H9 (cell line): ENCODE measurements at regions not wholly inside any gene's neighbourhood (a gene's known extent, or its start where the extent isn't known, plus 50 kb on each side); places are given as distances from the start of the nearest gene placed in this dataset.

Experiments used
- DNase-seq: peaks from one replicate; pipeline ENCODE4 v3.0.0-alpha.2; 2017
- H2AFZ ChIP-seq: one replicate; pipeline ENCODE4 v1.6.1; 2013; ENCODE audit warnings: mild to moderate bottlenecking, low read length, control low read depth, moderate library complexity
- H2AK5ac ChIP-seq: 2 replicates; pipeline ENCODE4 v1.6.1; 2013; ENCODE audit warnings: low read length, control low read depth, mixed read lengths; ENCODE audit not compliant: insufficient read length
- H2BK120ac ChIP-seq: one replicate; pipeline ENCODE4 v1.6.1; 2013; ENCODE audit warnings: low read depth, mild to moderate bottlenecking, low read length, control low read depth, inconsistent platforms; ENCODE audit not compliant: poor library complexity, severe bottlenecking
- H2BK12ac ChIP-seq: 2 replicates; pipeline ENCODE4 v1.6.1; 2013; ENCODE audit warnings: low read length, control low read depth, mixed read lengths, low read depth; ENCODE audit not compliant: insufficient read length
- H2BK15ac ChIP-seq: 2 replicates; pipeline ENCODE4 v1.6.1; 2013; ENCODE audit warnings: low read depth, low read length, control low read depth
- H2BK20ac ChIP-seq: one replicate; pipeline ENCODE4 v1.6.1; 2013; ENCODE audit warnings: low read depth, mild to moderate bottlenecking, low read length, control low read depth, inconsistent platforms; ENCODE audit not compliant: poor library complexity, severe bottlenecking
- H2BK5ac ChIP-seq: 2 replicates; pipeline ENCODE4 v1.6.1; 2013; ENCODE audit warnings: low read length, control low read depth, mixed read lengths; ENCODE audit not compliant: insufficient read length
- H3K14ac ChIP-seq: 2 replicates; pipeline ENCODE4 v1.6.1; 2013; ENCODE audit warnings: low read length, control low read depth; ENCODE audit not compliant: insufficient read depth
- H3K18ac ChIP-seq: 2 replicates; pipeline ENCODE4 v1.6.1; 2013; ENCODE audit warnings: low read depth, mild to moderate bottlenecking, mixed read lengths, low read length, control low read depth; ENCODE audit not compliant: insufficient read length
- H3K23ac ChIP-seq: 2 replicates; pipeline ENCODE4 v1.6.1; 2013; ENCODE audit warnings: low read length, control low read depth, mixed read lengths, low read depth; ENCODE audit not compliant: insufficient read length
- H3K23me2 ChIP-seq: 2 replicates; pipeline ENCODE4 v1.6.1; 2013; ENCODE audit warnings: low read depth, mild to moderate bottlenecking, mixed read lengths, low read length, control low read depth; ENCODE audit not compliant: insufficient read length, poor library complexity, severe bottlenecking
- H3K27ac ChIP-seq: 2 replicates; pipeline ENCODE4 v1.5.1; 2013; ENCODE audit warnings: low read length, control low read depth, mixed read lengths, low read depth; ENCODE audit not compliant: insufficient read length
- H3K27me3 ChIP-seq: 2 replicates; pipeline ENCODE4 v1.6.1; 2013; ENCODE audit warnings: low read length, control low read depth, inconsistent platforms; ENCODE audit not compliant: insufficient read depth
- H3K4ac ChIP-seq: 2 replicates; pipeline ENCODE4 v1.6.1; 2013; ENCODE audit warnings: low read depth, mild to moderate bottlenecking, control low read depth, inconsistent platforms, low read length, moderate library complexity
- H3K4me1 ChIP-seq: 2 replicates; pipeline ENCODE4 v1.6.1; 2013; ENCODE audit warnings: low read length, control low read depth, inconsistent platforms; ENCODE audit not compliant: insufficient read depth
- H3K4me2 ChIP-seq: 2 replicates; pipeline ENCODE4 v1.6.1; 2013; ENCODE audit warnings: low read length, control low read depth, mixed read lengths; ENCODE audit not compliant: insufficient read length, insufficient read depth
- H3K56ac ChIP-seq: 2 replicates; pipeline ENCODE4 v1.6.1; 2013; ENCODE audit warnings: low read depth, mild to moderate bottlenecking, mixed read lengths, low read length, control low read depth; ENCODE audit not compliant: insufficient read length
- H3K79me1 ChIP-seq: 2 replicates; pipeline ENCODE4 v1.6.1; 2013; ENCODE audit warnings: low read depth, mild to moderate bottlenecking, moderate library complexity, low read length, control low read depth, inconsistent platforms; ENCODE audit not compliant: insufficient read depth, poor library complexity, severe bottlenecking
- H3K79me2 ChIP-seq: 2 replicates; pipeline ENCODE4 v1.6.1; 2013; ENCODE audit warnings: low read length, control low read depth, inconsistent platforms; ENCODE audit not compliant: insufficient read depth
- H3K9ac ChIP-seq: 2 replicates; pipeline ENCODE4 v1.6.1; 2013; ENCODE audit warnings: low read length, control low read depth, mixed read lengths; ENCODE audit not compliant: insufficient read length; ENCODE audit errors: extremely low read depth
- H3K9me3 ChIP-seq: one replicate; pipeline ENCODE4 v1.6.1; 2013; ENCODE audit warnings: low read depth, low read length, inconsistent platforms; ENCODE audit not compliant: control insufficient read depth
- H3T11ph ChIP-seq: one replicate; pipeline ENCODE4 v1.6.1; 2013; ENCODE audit warnings: mild to moderate bottlenecking, low read length, control low read depth, inconsistent platforms
- H4K20me1 ChIP-seq: one replicate; pipeline ENCODE4 v1.6.1; 2013; ENCODE audit not compliant: control insufficient read depth, insufficient read length, insufficient read depth
- H4K5ac ChIP-seq: 2 replicates; pipeline ENCODE4 v1.6.1; 2013; ENCODE audit warnings: low read depth, mild to moderate bottlenecking, mixed read lengths, low read length, control low read depth; ENCODE audit not compliant: insufficient read length
- H4K8ac ChIP-seq: replicated peaks from 2 replicates; pipeline ENCODE4 v1.6.1; 2013; ENCODE audit warnings: low read length, control low read depth, mixed read lengths, low read depth; ENCODE audit not compliant: insufficient read length
- H4K91ac ChIP-seq: 2 replicates; pipeline ENCODE4 v1.6.1; 2013; ENCODE audit warnings: low read depth, mild to moderate bottlenecking, moderate library complexity, mixed read lengths, low read length, control low read depth; ENCODE audit not compliant: insufficient read length
- H3K27ac Mint-ChIP-seq, 3 experiments: 2 replicates in 2 of 3; 3 replicates in 1 of 3; pipeline ENCODE4 v1.8.0; 2020 to 2021; ENCODE audit warnings: mixed read lengths in 3 of 3, mild to moderate bottlenecking in 1 of 3, moderate library complexity in 1 of 3
- H3K27me3 Mint-ChIP-seq: 2 replicates; pipeline ENCODE4 v1.8.0; 2021; ENCODE audit warnings: low read depth, mild to moderate bottlenecking, moderate library complexity, mixed read lengths
- H3K36me3 Mint-ChIP-seq, 3 experiments: 2 replicates in 2 of 3; 3 replicates in 1 of 3; pipeline ENCODE4 v1.8.0; 2020 to 2021; ENCODE audit warnings: low read depth in 3 of 3, mixed read lengths in 3 of 3; ENCODE audit not compliant: insufficient read depth in 1 of 3
- H3K4me1 Mint-ChIP-seq, 2 experiments: 2 replicates each; pipeline ENCODE4 v1.8.0; 2020; ENCODE audit warnings: mixed read lengths in 2 of 2
- H3K4me3 Mint-ChIP-seq, 2 experiments: 2 replicates in 1 of 2; 3 replicates in 1 of 2; pipeline ENCODE4 v1.8.0; 2020 to 2021; ENCODE audit warnings: mild to moderate bottlenecking in 2 of 2, mixed read lengths in 2 of 2, moderate library complexity in 1 of 2
- H3K9me3 Mint-ChIP-seq, 2 experiments: 2 replicates in 1 of 2; 3 replicates in 1 of 2; pipeline ENCODE4 v1.8.0; 2020; ENCODE audit warnings: mild to moderate bottlenecking in 2 of 2, mixed read lengths in 2 of 2, moderate library complexity in 1 of 2
- WGBS: extraction: QIAGEN DNeasy Blood & Tissue Kit; methylation state at CpG from one replicate; pipeline ENCODE4 v1.1.7; 2013; ENCODE audit warnings: missing lambda C conversion rate, low lambda C conversion rate, mixed read lengths; ENCODE audit not compliant: insufficient read length; ENCODE audit errors: extremely low coverage; 5-methylcytosine and 5-hydroxymethylcytosine counted together
- TF ChIP-seq, protein P1 (sequence below): fragments of 200-600 bp; sonication (generic); conservative IDR thresholded peaks from 3 replicates; pipeline ENCODE4 v1.8.0; 2021; ENCODE audit warnings: antibody characterized with exemption, mild to moderate bottlenecking

DNA sequence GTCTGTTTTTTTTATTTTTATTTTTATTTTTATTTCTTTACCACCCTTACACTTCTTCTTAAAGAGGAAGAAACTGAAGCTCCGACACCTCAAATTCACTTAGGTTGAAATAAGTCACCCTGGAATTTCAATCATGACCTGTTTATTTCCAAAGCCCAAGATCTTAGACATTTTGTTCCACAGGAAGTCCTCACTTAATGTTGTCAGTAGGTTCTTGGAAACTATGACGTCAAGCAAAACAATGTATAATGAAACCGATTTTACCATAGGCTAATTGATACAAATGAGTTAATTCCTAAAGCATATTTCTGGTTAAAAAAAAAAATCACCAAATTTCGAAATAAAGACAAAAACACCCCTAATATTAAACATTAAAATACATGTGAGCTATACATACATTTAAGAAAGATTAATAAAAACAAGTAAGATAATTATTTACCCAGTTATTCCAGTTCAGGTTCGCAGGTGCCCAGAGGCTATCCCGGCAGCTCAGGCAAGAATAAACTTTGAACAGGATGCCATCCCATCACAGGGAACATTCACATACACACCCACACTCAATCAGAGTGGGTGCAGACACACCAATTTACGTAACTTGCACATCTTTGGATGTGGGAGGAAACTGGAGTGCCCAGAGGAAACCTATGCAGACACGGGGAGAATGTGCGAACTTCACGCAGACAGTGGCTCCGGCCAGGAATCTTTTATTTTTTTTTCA lies 391.0 kb downstream of the RAP2B start:
- Histone ChIP-seq H3K79me2 (no peaks in the 10 kb centered on the region), H2AK5ac (no peak overlapping the region), H3K9me3 (no peaks in the 10 kb centered on the region), H2BK15ac (no peak overlapping the region), H3K18ac (no peak overlapping the region), H2AFZ (no peak overlapping the region), H3K4ac (no peak overlapping the region), H3K56ac (no peak overlapping the region), H4K8ac (no peak overlapping the region), H3K9ac (no peak overlapping the region), H3K4me2 (no peak overlapping the region), H2BK5ac (no peak overlapping the region), H3K4me1 (no peaks in the 10 kb centered on the region), H3K14ac (no peak overlapping the region), H3K79me1 (no peaks in the 10 kb centered on the region), H3K23me2 (no peaks in the 10 kb centered on the region), H2BK20ac (no peak overlapping the region), H3T11ph (no peak overlapping the region), H2BK120ac (no peak overlapping the region), H4K91ac (no peak overlapping the region), H4K5ac (no peak overlapping the region), H3K27me3 (no peaks in the 10 kb centered on the region), H3K27ac (no peak overlapping the region), H4K20me1 (no peaks in the 10 kb centered on the region), H2BK12ac (no peak overlapping the region), H3K23ac (no peak overlapping the region)
- peaks cover 4% of the 10 kb centered on the region in 2 experiments; a peak in 2 of 5 replicates for H3K9me3 Mint-ChIP-seq
- TF ChIP-seq, protein P1, sequence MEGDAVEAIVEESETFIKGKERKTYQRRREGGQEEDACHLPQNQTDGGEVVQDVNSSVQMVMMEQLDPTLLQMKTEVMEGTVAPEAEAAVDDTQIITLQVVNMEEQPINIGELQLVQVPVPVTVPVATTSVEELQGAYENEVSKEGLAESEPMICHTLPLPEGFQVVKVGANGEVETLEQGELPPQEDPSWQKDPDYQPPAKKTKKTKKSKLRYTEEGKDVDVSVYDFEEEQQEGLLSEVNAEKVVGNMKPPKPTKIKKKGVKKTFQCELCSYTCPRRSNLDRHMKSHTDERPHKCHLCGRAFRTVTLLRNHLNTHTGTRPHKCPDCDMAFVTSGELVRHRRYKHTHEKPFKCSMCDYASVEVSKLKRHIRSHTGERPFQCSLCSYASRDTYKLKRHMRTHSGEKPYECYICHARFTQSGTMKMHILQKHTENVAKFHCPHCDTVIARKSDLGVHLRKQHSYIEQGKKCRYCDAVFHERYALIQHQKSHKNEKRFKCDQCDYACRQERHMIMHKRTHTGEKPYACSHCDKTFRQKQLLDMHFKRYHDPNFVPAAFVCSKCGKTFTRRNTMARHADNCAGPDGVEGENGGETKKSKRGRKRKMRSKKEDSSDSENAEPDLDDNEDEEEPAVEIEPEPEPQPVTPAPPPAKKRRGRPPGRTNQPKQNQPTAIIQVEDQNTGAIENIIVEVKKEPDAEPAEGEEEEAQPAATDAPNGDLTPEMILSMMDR: no peak
- WGBS: no CpG with 5 or more reads among the region's 11 CpGs
- H3K4me1 Mint-ChIP-seq: peaks cover 5 to 10% of the 10 kb centered on the region in 2 experiments
- H3K27me3 Mint-ChIP-seq: no peaks in the 10 kb centered on the region
- DNase-seq: no peak
- H3K36me3 Mint-ChIP-seq: peaks cover 0 to 2% (median 1%) of the 10 kb centered on the region in 3 experiments; a peak in 4 of 7 replicates
- no peak overlapping the region for H3K4me3 Mint-ChIP-seq
- peak overlapping the region in 1 of 3 experiments; percentile 21; a peak in 1 of 7 replicates for H3K27ac Mint-ChIP-seq
